ENCODE measurements at regions not wholly inside any gene's neighbourhood (a gene's known extent, or its start where the extent isn't known, plus 50 kb on each side); places are given as distances from the start of the nearest gene placed in this dataset.
A peak's percentile ranks its signal among the peaks of the same experiment; 100 is the strongest.
"Not testable (repeated sequence)": the region's sequence is repeated elsewhere in the genome, so short reads cannot be mapped to it uniquely, and the experiment has no call there.

DNA sequence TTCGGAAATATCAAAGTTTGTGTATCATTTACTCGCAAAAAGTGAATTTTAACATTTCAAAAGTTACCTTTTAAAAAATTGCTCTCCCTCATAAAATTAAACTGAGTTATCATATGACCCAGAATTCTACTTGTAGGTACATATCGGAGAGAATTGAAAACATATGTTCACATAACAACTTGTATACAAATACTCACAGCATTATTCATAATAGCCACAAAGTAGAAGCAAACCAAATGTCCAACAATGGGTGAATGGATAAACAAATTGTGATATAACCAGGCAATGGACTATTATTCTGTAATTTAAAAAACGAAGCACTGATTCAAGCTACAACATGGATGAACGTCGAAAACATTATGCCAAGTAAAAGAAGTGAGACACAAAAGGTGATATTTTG, 412.0 kb upstream of the TCF4 start:
- no peak for DNase-seq

DNA sequence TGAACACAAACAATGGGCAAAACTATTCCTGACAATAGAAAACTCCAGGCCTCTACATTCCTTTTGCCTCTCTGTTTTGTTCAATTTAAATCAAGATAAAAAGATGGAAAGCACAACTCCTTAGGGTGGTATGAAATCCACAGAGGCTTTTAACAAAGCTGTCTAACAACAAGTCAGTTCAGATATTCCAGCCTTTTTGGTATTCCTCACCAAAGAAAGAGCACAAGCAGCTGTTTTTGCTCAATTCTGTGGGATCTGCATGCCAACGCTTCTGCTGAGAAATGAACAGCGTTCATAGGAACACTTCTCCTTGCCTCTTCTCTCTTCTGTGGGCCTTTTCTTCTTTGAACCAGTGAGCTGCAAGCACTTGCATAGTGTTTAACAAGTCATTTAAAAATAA, 411.6 kb upstream of the TCF4 start:
- no peak for DNase-seq

DNA sequence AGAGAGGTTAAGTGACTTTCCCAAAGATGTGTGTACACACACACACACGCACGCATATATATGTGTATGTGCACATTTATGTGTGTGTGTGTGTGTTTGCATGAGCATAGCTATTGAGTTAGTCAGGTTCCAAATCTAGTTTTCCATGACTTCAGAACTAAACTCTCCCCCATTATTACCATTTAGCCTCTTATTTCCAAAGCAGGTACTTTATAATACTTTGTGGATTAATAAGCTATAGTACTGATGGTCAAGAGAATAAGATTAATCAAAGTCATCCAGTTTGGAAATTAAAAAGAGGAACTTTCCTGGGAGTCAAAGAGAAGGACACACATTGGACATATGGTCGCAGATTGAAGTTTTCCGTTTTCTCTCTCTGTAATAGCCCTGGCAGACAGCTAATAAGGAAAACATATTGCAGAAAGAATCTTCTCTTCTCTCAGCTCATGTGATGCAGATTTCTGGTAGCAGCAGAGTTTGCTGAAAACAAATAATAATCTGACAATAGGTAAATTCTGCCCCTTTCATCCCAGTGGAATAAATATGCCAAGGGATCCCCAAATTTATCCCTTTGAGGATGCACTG, 410.9 kb upstream of the TCF4 start:
- DNase-seq = no peak

DNA sequence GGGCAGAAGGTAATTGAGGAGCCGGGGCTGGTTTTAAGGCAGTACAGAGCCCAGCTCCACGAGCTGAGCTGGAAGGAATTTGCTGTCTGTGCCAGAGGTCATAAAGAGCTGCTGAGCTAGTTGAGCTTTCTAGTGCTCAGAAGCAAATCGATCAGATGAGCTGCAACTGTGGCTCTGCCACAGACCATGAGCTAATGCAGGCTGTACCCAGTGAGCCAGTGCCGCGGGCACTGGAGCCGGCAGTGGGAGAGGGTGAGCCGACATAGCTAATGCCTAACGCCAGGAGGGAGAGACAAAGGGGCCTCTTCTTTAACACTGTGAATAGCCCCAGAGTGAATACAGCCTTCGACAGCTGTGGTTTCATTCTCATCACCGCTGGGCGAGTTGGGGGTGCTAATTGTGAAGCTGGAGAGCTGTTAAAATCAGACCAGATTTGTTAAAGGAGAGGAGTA, 410.1 kb upstream of the TCF4 start:
- peak; percentile 25 for DNase-seq

DNA sequence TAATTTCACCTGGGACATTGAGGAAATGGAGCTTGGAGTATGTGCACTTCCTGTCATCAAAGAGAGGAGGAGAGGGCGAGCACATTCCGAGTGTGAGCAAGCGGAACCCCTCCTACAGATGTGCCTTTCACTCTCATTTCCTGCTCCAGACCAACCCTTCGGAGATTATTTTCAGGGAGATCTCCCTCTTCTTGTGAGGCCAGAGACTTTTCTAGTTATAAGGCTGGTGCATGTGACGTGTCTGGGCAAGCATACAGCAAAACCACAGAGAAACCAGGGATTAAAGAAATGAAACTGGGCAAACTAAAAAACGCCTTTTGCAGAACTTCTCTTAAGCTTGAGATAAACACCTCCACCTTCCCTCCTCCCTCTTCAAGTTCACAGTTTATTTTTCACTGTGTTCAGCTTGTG, 409.2 kb upstream of the TCF4 start:
- no peak for DNase-seq

DNA sequence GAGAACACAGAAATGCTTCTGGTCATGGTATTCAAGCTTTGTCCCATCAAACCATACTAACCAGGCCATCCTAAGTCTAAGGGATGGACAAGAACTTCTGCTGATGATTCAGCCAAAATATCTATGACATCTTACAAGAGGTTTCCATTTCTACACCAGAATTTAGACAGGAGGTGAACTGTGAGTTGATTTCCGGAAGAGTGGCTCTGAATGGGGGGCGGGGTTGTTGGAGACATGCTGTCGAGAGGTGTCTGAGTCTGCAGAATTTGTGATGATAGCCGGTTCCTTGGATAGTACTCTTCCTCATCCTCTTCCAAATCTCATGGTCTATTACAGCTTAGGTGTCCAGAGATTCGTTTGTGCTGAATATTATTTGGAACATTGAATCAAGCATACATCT, 408.7 kb upstream of the TCF4 start:
- no peak for DNase-seq

DNA sequence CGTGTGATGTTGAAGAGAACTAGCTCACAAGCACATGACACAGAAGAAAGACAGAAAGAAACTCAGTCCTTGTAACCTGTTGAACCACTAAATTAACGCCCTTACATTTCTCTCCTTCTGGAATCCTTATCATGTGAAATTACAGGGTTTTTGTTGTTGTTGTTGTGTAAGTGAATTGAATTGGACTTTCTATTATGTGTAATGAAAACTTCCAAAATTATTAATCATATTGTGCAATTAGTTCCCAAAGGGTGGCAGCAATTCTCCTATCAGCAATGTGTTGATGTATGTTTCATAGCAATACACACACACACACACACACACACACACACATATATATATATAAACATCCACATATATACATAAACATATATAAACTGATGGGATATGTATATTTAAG, 402.2 kb upstream of the TCF4 start:
- no peak for DNase-seq

DNA sequence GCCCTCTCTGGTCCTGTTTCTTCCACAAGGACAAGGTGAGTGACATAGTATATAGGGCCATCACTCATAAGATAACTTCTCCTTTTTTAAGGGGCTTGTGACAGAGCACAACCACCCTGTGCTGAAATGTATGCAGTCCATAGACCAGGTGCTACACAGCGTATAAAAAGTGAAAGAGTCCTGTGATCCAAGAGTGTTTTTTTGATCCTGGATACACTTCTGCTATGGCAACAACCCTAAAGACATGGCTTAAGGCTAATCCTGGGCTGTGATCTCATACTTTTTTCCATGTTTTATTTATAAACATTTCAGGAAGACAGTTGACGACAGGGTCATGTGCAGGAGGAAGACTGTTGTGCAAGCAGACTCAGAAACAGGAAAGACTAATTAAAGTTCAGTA, 400.5 kb upstream of the TCF4 start:
- no peak for DNase-seq

DNA sequence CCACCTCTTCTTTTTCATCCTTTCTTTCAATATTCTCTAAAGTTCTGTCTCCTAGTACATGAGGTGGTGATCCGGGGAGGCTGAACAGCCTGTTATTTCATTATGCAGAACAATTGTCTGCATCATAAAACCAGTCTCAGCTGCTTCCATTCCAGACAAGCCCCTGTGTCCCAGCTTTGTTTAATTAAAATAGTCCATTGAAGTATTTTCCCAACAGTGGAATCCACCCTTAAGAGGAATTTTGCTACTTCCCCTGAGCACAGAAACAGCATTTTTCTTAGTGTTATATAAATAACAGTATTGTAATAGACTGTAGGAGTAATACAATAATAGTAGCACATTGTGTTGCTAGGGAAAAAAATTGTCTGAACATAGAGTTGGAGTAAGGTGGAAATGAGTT, 395.4 kb upstream of the TCF4 start:
- DNase-seq = no peak

DNA sequence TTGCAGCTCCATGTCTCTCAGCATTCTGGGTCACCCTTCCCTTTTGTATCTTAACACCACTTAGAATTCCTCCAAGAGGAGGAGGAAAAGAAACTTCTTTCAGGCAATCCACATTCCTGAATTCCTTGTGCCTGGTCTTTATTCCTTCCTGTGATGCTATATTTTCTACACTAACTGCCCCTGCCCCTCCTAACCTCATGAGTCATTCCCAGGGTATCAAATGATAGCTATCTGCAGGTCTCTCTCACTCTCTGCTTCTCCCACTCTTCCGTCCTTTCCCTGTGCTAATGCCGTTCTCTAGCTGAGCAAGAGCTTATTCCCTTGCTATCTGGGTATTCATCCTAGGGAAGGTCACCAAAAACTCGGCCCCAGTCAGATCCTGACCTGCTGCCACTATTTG, 395.0 kb upstream of the TCF4 start:
- DNase-seq = no peak

DNA sequence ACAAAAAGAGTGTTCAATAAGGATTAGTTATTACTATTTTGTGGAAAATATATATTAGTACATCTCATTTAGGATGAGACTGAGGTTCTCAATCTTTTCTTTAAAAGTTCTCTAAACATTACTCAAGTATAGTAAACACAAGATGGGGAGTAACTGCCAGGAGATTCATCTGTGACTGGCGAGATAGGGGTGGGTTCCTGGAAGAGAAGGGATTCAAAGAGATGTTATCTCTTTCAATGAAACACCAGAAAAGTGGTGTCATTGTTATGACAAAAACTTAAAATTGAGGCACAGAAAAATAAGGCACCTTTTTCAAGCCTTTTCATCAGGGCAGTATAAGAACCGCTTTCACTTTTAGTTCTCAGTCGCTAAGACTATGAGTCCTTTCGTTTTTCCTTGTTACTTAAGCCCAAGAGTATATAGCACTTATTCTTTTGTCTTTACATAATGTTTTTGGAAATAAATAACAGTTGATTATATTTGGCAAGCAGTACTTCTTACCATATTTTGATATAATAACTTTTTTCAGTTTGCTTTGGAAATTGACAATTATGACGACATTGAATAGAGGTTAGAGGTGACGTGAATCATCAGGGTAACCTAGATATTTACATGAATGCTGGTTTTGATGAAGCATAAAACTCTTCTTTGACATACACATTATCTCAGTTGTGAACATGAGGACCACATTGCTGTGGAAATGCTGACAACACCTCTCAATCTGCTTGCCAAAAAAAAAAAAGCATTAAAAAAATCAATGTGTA, 393.9 kb upstream of the TCF4 start:
- no peak for DNase-seq

DNA sequence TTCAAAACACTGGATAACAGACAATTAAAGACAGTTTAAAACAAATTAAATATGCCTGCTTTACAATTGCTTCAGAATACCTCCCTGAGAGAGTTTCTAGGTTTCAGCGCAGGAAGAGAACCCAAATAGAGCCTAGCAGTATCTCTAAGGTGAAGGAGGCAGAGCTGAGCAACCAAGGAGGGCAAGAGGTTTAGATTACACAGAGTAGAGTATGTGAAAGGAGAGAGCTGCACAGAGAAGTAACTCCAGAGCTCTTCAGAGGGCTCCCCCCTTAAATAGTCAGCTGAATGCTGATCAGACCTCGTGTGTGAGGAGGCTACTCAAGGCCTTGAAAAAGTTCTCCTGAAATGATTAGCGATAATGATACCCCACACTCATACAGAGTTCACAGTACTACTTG, 386.5 kb upstream of the TCF4 start:
- no peak for DNase-seq

DNA sequence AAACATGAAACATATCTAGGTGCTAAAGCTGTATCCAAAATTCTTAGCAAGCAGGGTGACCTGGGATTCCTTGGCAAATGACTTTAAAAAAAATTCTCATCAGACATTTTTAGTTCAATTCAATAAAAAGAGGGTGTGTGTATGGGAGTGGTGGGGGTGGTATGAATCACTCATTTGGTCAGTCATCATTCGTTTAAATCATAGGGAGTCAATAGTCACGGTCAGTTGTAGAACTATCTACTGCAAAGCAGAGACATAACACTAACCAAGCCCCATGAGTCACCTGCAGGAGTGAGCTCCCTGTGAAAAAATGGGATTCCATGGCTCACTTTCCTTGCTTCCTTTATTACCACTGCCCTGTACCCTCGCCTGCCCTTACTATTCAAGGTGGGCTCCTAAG, 380.6 kb upstream of the TCF4 start:
- no peak for DNase-seq

DNA sequence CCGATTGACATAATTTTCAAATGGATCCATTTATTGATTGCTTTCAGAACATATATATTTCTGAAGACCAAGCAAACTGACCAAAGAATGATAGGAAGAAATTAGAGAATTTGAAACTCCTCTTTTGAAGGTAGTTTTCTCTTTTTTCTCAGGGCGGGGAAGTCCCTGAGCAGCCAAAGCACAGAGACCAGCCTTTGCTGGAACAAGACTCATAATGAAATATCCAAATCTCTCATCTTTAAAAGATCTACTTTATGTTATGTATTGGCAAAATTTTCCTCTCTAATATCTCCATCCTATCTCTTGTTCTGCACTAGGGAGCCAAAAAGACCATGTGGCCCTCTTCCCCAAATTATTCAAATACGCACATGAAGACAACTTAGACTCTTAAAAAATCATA, 379.0 kb upstream of the TCF4 start:
- DNase-seq = no peak

DNA sequence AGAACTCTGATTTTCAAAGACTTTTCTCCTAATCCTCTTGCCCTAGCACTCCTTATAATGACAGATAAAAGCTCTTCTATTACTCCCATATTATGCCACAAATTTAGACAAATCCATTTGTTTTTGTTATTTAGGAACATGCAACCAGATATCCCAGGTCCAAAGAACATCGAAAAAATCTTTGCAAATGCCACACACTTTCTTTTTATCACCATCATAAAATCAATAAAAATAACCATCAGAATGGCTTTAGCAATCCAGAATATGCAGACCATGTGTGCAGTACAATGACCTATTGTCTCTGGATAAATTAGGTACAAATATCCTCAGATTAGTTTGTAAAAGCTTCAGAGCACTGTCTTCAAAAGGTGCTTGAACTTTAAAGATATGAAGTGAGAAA, 376.2 kb upstream of the TCF4 start:
- no peak for DNase-seq

DNA sequence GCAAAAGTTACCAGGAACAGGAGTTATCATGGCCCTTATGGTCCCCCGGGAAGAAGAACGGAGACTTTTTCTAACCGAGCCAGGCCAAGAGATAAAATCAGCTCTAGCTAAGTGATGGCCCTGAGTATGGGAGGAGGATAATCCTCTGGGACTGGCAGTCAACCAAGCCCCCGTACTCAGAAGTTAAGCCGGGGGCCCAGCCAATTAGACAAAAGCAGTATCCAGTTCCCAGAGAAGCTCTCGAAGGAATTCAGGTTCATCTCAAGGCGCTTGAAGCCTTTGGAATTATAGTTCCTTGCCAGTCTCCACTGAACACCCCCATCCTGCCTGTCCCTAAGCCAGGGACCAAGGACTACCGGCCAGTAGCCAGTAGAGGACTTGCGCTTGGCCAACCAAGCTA, 365.3 kb upstream of the TCF4 start:
- no peak for DNase-seq

DNA sequence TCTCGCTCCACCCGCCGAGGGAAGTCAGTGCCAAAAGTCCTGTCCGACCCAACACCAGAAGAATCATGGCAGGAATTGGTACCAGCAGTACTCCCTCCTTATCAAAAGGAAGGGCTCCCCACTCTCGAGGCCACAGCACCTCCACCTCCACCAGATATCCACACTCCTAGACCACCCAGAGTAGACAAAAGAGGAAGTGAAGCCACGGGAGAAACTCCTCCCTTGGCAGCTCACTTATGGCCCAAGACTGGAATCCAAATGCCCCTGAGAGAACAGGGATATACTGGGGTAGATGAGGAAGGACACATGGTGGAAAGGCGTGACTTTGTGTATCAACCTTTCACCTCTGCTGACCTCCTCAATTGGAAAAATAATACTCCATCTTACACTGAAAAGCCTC, 363.7 kb upstream of the TCF4 start:
- not testable (repeated sequence) for DNase-seq

DNA sequence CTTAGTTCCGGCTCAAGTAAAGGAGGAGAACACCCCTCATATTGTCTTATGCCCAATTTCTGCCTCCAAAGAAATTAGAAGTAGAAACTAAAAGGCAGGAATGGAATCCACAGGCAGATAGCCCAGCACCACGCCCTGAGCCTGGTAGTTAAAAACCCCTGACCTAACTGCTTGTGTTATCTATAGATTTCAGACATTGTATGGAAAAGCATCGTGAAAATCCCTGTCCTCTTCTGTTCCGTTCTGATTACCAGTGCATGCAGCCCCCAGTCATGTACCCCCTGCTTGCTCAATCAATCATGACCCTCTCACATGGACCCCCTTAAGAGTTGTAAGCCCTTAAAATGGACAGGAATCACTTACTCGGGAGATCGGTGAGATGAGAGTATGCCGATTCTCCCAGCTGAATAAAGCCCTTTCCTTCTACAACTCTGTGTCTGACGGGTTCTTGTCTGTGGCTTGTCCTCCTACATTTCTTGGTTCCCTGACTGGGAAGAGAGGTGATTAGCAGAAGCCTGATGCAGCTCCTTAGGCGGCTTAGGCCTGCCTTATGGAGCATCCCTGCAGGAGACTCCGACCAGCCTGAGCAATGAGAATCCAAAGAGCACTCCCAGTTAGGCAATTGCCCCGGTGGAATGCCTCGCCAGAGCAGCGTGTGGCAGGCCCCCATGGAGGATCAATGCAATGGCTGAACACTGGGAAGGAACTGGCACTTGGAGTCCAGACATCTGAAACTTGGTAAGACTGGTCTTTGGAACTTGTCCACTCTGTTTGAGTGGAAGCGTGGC, 362.6 kb upstream of the TCF4 start:
- no peak for DNase-seq

DNA sequence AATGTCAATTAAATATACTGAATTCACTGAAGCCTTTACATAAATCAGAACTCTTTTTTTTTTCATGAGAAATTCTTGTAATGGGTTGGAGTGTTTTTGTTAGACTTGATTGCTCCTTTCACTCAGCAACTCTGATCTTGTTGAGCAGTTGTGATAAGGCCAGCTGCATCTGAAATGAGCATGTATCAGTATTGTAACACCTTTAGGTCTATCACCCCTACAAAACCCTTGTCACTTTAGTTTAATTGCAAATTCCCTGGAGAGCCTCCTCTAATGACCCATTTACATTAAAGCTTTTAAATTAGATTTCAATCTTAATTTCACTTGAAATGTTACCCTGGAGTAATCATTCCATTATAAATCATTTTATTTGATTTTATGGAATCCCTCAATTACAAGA, 346.8 kb upstream of the TCF4 start:
- DNase-seq = no peak

DNA sequence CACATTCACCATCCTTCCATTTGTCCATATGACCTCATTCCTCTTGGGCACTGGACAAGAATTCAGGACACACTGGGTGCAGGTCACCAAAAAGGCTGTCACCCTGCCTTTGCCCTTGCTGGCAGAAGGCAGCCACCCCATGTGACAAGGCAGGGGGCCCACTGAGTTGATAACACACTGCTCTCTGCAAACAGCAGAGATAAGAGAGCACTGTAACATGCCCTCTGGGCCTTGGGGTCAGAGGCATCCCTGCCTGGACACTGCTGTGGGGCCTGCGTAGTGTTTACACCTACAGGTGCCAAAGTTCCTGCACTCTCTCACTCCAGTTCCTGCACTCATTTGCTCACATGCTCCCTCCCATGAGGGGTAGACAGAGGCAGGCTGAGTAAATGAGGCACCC, 344.7 kb upstream of the TCF4 start:
- no peak for DNase-seq

DNA sequence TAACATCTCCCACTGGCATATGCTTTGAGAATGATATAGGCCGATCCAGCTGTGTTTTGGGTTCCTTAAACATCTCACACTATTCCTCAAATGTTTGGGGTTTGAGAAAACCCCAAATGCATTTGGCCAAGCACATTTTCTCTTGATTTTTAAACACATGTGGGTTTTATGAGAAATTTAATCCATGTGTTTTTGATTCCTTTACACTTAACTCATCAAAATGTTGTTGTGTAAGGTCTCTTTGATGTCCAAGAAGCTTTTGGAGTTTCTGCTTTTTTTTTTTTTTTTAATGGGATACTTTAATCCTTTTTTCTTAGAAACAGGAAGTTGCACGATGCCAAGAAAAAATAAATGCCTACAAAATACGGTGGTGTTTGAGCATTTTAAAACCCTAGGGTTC, 339.8 kb upstream of the TCF4 start:
- no peak for DNase-seq

DNA sequence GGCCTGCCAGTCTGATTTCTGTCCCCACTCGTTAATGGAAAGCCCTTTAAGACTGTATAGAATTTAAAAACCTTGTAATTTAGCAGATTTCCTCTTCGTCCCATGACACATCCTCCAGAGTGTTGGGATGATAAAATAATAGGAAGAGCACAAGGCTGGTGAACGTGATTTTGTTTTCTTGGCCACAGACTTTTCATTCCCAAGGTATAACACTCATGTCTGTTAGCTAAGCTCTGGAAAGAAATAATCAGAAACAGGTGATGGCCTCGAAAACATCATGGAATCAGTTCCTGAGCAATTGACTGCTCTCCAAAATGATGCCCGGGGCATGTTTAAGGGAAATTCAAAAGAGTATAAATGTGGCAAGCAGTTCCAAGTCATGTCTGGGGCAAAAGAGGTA, 337.8 kb upstream of the TCF4 start:
- no peak for DNase-seq

DNA sequence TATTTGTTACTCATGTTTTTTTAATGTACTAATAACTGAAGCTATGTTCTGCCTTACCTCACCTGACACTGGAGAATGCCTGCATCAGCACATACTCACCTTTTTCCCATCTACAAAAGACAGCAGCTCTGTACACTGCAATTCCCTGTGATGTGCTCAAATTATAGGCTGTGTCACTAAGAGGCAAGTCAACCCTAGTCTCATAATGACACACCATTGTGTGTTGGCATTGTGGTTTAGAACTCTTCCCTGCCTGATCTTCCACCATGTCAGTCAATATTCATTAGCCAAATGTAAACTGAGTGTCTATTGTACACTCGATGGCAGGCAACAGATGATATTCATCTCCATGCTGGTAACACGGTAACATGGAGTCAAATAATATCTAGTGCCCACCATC, 332.1 kb upstream of the TCF4 start:
- DNase-seq = no peak

DNA sequence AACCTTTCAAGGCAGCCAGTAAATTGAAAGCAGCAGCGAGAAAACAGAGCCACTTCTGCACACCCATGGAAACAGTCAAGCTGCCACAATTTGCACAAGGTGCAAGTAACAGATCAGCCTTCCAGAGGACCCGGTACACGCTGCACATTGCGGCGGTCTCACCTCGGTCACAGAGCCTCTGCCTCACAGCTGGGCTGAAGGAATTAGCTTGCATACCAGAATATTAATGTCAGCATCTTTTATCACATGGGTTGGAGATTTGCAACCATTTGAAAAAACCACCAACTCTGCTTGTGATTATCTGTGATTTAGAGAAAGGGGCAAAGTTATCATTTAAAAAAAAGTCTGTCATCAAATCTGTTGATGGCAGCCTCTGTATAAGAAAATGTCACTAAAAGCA, 330.5 kb upstream of the TCF4 start:
- no peak for DNase-seq

Data from NCI-H2107 (cell line).